ENCODE measurements at regions not wholly inside any gene's neighbourhood (a gene's known extent, or its start where the extent isn't known, plus 50 kb on each side); places are given as distances from the start of the nearest gene placed in this dataset.

GRCh38 chr12:88955531-88955930 lies 375.3 kb upstream of the KITLG start:
- TF ChIP-seq POLR2A (IDR thresholded peaks at IDR 0.05; ENCODE audit: low read length) (no peak), GATA1 (IDR thresholded peaks at IDR 0.05; ENCODE audit: low read depth, low read length) (no peak)
